Natural killer cell (primary cell): ENCODE measurements at regions not wholly inside any gene's neighbourhood (a gene's known extent, or its start where the extent isn't known, plus 50 kb on each side); places are given as distances from the start of the nearest gene placed in this dataset.

ENCODE experiments used
- ATAC-seq, 3 donors: fragments of 150-1000 bp in 2 of 3; fragments of 200-7000 bp in 1 of 3; cut with Tn5 transposase; 1 replicate in 1 of 3; 2 replicates in 2 of 3; pipeline ENCODE4 v1.10.0; 2021; ENCODE audit warnings: mild to moderate bottlenecking in 2 of 3, moderate library complexity in 2 of 3
- DNase-seq, 2 donors: peaks; one replicate each; pipeline versions ENCODE4 v3.0.0 to v3.0.0-alpha.2; 2013 to 2021; ENCODE audit warnings: mixed read lengths in 1 of 2
- H3K27ac ChIP-seq: one replicate; pipeline ENCODE4 v1.5.1; 2013; ENCODE audit warnings: mild to moderate bottlenecking, low read length
- H3K27me3 ChIP-seq: one replicate; pipeline ENCODE4 v1.6.1; 2013; ENCODE audit warnings: low read length; ENCODE audit not compliant: control insufficient read depth, insufficient read depth
- H3K36me3 ChIP-seq: one replicate; pipeline ENCODE4 v1.6.1; 2013; ENCODE audit warnings: low read length; ENCODE audit not compliant: control insufficient read depth, insufficient read depth
- H3K4me1 ChIP-seq: one replicate; pipeline ENCODE4 v1.6.1; 2013; ENCODE audit warnings: low read length; ENCODE audit not compliant: control insufficient read depth, insufficient read depth
- H3K4me3 ChIP-seq: one replicate; pipeline ENCODE4 v1.5.1; 2013; ENCODE audit warnings: low read length
- H3K9me3 ChIP-seq: one replicate; pipeline ENCODE4 v1.6.1; 2013; ENCODE audit warnings: low read length; ENCODE audit not compliant: control insufficient read depth, insufficient read depth
- H3K27ac Mint-ChIP-seq, 2 donors: one replicate each; pipeline ENCODE4 v1.8.0; 2022; ENCODE audit warnings: mild to moderate bottlenecking in 2 of 2, mixed read lengths in 2 of 2, moderate library complexity in 1 of 2
- H3K27me3 Mint-ChIP-seq, 2 donors: one replicate each; pipeline ENCODE4 v1.8.0; 2022; ENCODE audit warnings: low read depth in 2 of 2, mixed read lengths in 2 of 2
- H3K36me3 Mint-ChIP-seq: one replicate; pipeline ENCODE4 v1.8.0; 2022; ENCODE audit warnings: mixed read lengths
- H3K4me1 Mint-ChIP-seq, 2 donors: one replicate each; pipeline ENCODE4 v1.8.0; 2022; ENCODE audit warnings: mixed read lengths in 2 of 2
- H3K4me3 Mint-ChIP-seq: one replicate; pipeline ENCODE4 v1.8.0; 2022; ENCODE audit warnings: mild to moderate bottlenecking, moderate library complexity, mixed read lengths
- H3K9me3 Mint-ChIP-seq, 2 donors: one replicate each; pipeline ENCODE4 v1.8.0; 2022; ENCODE audit warnings: mixed read lengths in 2 of 2
- CTCF ChIP-seq: fragments of 200-600 bp; IDR thresholded peaks from one replicate; pipeline ENCODE4 v1.8.0; 2022; ENCODE audit warnings: antibody characterized with exemption
- WGBS: methylation state at CpG from one replicate; pipeline ENCODE4 v1.1.7; 2013; ENCODE audit warnings: missing lambda C conversion rate; ENCODE audit not compliant: insufficient coverage; 5-methylcytosine and 5-hydroxymethylcytosine counted together
- intact Hi-C: fragments of 100-400 bp; cut with micrococcal nuclease; formaldehyde crosslinking; loops from one replicate; pipeline ENCODE4 v1.14.2; 2022

- intact Hi-C loops: no loop called here
- 91% methylated on average over 1 of the region's 1 CpG for WGBS
Measured at GRCh38 chr1:201774983-201775344, 54.0 kb upstream of the IPO9 start.

GRCh38 chr1:201775380-201775779, 53.6 kb upstream of the IPO9 start:
- H3K4me3 Mint-ChIP-seq: no peak overlapping the region
- H3K4me1 Mint-ChIP-seq: no peaks in the 10 kb centered on the region
- H3K27me3 Mint-ChIP-seq: peaks cover 9 to 17% of the 10 kb centered on the region in 2 donors
- intact Hi-C loops: no loop called here
- H3K27ac ChIP-seq: no peak overlapping the region
- H3K27me3 ChIP-seq: no peaks in the 10 kb centered on the region
- 92% methylated on average over 3 of the region's 3 CpGs for WGBS
- ATAC-seq: no peak
- H3K36me3 Mint-ChIP-seq: no peaks in the 10 kb centered on the region
- no peaks in the 10 kb centered on the region for H3K9me3 Mint-ChIP-seq
- no peaks in the 10 kb centered on the region for H3K4me1 ChIP-seq
- H3K36me3 ChIP-seq: no peaks in the 10 kb centered on the region
- TF ChIP-seq CTCF: no peak
- peaks cover 2% of the 10 kb centered on the region for H3K9me3 ChIP-seq
- no peak for DNase-seq
- H3K27ac Mint-ChIP-seq: no peak overlapping the region
- no peak overlapping the region for H3K4me3 ChIP-seq

More at GRCh38 chr1:201774983-201775344, 54.0 kb upstream of the IPO9 start:
- H3K4me3 ChIP-seq: no peak overlapping the region
- no peak overlapping the region for H3K27ac ChIP-seq
- H3K27me3 ChIP-seq: no peaks in the 10 kb centered on the region
- H3K9me3 Mint-ChIP-seq: no peaks in the 10 kb centered on the region
- H3K27ac Mint-ChIP-seq: no peak overlapping the region
- no peaks in the 10 kb centered on the region for H3K36me3 Mint-ChIP-seq
- no peak overlapping the region for H3K4me3 Mint-ChIP-seq
- no peaks in the 10 kb centered on the region for H3K4me1 Mint-ChIP-seq
- H3K4me1 ChIP-seq: no peaks in the 10 kb centered on the region
- H3K27me3 Mint-ChIP-seq: peaks cover 12 to 21% of the 10 kb centered on the region in 2 donors
- ATAC-seq (no peak), DNase-seq (no peak)
- H3K9me3 ChIP-seq: peaks cover 2% of the 10 kb centered on the region
- no peaks in the 10 kb centered on the region for H3K36me3 ChIP-seq
- no peak for TF ChIP-seq CTCF

- Histone ChIP-seq H3K27me3 (no peaks in the 10 kb centered on the region), H3K4me1 (no peaks in the 10 kb centered on the region), H3K4me3 (no peak overlapping the region), H3K36me3 (no peaks in the 10 kb centered on the region), H3K27ac (no peak overlapping the region), H3K9me3 (no peaks in the 10 kb centered on the region)
- no peak for DNase-seq
- TF ChIP-seq CTCF: no peak
- no peak overlapping the region for H3K4me3 Mint-ChIP-seq
- H3K4me1 Mint-ChIP-seq: no peaks in the 10 kb centered on the region
- intact Hi-C loops: no loop called here
- H3K27ac Mint-ChIP-seq: no peak overlapping the region
- H3K36me3 Mint-ChIP-seq: no peaks in the 10 kb centered on the region
- no peaks in the 10 kb centered on the region for H3K9me3 Mint-ChIP-seq
- 82% methylated on average over 3 of the region's 5 CpGs for WGBS
- peaks cover 9 to 15% of the 10 kb centered on the region in 2 donors for H3K27me3 Mint-ChIP-seq
- no peak for ATAC-seq
Measured at GRCh38 chr1:201778279-201779065, 50.5 kb upstream of the IPO9 start.
